ENCODE measurements at regions not wholly inside any gene's neighbourhood (a gene's known extent, or its start where the extent isn't known, plus 50 kb on each side); places are given as distances from the start of the nearest gene placed in this dataset.

GRCh38 chr11:92811341-92811740 lies 158.1 kb upstream of the MTNR1B start:
- no peak for DNase-seq

DNA sequence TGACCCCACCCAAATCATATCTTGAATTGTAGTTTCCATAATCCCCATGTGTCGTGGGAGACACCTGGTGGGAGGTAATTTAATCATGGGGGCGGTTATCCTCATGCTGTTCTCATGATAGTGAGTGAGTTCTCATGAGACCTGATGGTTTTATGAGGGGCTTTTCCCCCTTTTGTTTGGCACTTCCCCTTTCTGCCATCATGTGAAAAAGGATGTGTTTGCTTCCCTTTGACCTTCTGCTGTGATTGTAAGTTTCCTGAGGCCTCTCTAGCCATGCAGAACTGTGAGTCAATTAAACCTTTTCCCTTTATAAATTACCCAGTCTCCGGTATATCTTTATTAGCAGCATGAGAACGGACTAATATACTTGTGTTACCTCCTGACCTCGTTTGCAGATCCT lies 156.6 kb upstream of the MTNR1B start:
- no peak for DNase-seq

GRCh38 chr11:92819830-92820229 lies 149.6 kb upstream of the MTNR1B start:
- DNase-seq: no peak

DNA sequence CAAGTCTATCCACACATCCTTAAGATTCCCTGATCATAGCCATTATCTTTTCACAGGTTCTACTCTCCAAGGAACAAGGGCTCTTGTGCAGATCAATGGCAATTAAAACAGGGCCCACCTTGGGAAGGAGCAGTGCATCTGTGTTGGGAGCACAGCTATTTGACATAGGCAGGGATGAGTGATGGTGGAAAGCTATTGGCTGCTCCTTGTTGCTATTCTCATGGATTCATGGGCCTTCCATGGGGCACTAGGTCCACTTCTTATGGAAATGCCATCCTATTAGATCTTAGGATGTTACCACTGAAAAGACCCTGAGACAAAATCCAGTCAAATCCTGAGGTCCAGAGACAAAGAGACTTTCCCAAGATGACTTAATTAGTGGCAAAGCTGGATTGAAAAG lies 148.6 kb upstream of the MTNR1B start:
- no peak for DNase-seq

GRCh38 chr11:92822410-92822809 lies 147.0 kb upstream of the MTNR1B start:
- DNase-seq: no peak

DNA sequence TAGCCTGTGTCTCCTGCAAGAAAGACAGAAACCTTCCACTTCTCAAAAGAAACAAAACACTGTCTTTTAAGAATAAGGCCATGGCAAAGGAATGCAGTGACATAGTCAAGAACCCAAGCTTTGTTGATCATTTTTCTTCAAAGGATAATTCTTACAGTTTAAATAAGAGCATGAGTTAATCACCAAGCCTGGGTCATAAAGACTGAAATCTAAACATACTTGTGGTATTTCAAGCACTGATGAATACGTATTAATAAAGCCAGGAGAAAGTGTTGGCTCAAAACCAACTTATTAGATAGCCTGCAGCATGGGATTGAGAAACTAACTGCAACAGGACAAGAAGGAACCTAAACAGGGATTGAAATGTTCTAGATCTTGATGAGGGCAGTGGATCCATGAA lies 143.3 kb upstream of the MTNR1B start:
- no peak for DNase-seq

GRCh38 chr11:92826603-92827002 lies 142.8 kb upstream of the MTNR1B start:
- no peak for DNase-seq

- no peak for DNase-seq
Measured at GRCh38 chr11:92827132-92827531, 142.3 kb upstream of the MTNR1B start.

GRCh38 chr11:92828556-92828955 lies 140.9 kb upstream of the MTNR1B start:
- peak; percentile 22 for DNase-seq

DNA sequence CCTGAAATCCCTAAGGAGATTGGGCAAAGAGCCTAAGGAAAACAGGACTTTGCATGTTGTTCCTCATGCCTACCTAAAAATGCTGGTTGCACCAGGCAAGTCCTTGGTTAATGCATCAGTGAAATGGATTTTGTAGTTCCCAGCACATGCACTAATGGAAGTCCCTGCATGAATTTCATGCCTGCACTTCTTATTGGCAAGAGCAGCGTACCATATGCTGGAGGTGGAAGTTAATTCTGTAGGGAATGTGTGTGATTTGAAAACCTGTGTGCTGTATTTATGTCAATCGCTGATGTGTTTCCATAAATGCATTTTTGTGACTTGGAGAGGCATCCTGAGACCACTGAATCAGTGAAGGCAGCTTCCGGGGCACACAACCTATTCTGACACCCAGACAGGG lies 140.3 kb upstream of the MTNR1B start:
- no peak for DNase-seq

- DNase-seq: no peak
Measured at GRCh38 chr11:92829671-92830070, 139.8 kb upstream of the MTNR1B start.

- no peak for DNase-seq
Measured at GRCh38 chr11:92830377-92831155, 138.9 kb upstream of the MTNR1B start.

- DNase-seq: no peak
Measured at GRCh38 chr11:92834296-92835020, 135.0 kb upstream of the MTNR1B start.

DNA sequence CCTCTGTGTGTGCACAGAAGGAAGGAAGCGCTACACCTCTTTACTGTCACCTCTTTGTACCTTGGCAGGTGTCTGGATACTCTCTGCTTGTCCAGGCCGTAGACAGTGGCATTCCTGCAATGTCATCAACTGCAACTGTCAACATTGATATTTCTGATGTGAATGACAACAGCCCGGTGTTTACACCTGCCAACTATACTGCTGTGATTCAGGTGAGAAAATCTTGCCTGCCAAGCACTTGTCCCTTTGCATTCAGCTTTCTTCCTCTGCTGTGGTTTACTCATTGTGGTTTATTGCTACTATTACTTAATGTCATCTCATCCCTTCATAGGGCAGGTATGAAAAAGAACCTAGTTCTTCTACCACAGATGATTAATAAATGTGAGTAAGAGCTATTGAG lies 131.9 kb upstream of the MTNR1B start:
- no peak for DNase-seq

GRCh38 chr11:92838759-92839310 lies 130.6 kb upstream of the MTNR1B start:
- DNase-seq: peak; percentile 78

- DNase-seq: no peak
Measured at GRCh38 chr11:92839450-92839849, 130.0 kb upstream of the MTNR1B start.

GRCh38 chr11:92841719-92842118 lies 127.7 kb upstream of the MTNR1B start:
- DNase-seq: no peak

DNA sequence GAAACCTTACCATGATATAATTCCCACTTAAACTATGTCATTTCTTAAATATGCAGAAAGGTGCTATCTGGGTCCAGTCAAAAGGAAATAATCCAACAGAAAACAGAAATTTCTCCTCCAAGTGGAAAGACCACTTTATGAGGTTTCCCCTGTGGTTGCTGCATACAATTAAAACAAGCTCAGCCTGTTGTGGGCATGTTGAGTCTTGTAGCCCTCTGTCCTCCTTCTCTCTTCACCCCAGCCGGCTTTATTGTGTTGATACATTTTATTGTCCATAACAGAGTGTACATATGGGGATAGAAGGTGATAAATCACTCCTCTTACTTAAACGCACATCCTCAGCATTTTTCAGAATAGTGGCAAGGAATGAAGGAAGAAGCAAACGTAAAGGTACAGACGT lies 126.0 kb upstream of the MTNR1B start:
- peak; percentile 67 for DNase-seq

DNA sequence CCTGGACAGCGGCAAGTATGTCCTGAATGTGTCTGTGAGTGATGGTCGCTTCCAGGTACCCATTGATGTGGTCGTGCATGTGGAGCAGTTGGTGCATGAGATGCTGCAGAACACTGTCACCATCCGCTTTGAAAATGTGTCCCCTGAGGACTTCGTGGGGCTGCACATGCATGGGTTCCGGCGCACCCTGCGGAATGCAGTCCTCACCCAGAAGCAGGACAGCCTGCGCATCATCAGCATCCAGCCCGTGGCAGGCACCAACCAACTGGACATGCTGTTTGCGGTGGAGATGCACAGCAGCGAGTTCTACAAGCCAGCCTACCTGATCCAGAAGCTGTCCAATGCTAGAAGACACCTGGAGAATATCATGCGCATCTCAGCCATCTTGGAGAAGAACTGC lies 125.3 kb upstream of the MTNR1B start:
- no peak for DNase-seq

- DNase-seq: no peak
Measured at GRCh38 chr11:92845390-92845789, 124.1 kb upstream of the MTNR1B start.

- peak; percentile 47 for DNase-seq
Measured at GRCh38 chr11:92845805-92846204, 123.6 kb upstream of the MTNR1B start.

DNA sequence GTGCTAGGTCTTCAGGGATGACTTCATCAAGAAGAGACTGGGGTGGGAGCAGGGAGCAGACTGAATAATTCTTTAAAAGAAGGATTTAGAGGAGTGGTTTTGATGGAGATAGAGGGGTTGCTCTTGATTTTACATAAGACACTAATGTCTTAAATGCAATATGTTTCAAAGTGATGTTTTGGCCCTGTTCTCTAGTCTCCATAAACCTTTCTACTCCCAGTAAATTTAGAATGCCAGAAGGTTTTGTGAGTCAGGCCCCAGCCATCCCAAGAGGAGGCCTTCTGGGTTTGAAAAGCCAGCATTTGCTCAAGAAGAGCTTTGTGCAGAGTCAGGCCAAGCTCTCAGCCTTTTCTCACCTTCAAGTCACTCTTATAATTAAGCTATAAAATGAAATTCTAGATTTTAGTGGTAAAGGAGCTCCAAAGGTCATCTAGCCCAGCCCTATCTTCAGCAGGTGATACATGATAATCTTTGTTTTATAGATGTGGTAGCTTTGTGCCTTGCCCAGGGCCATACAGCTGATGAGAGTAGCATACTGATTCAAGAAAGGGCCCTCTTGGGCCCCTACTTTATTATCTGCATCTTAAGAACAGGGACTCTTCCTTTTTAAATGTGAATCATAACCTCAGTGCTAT lies 122.8 kb upstream of the MTNR1B start:
- no peak for DNase-seq

- no peak for DNase-seq
Measured at GRCh38 chr11:92848578-92848977, 120.9 kb upstream of the MTNR1B start.

Data from NCI-H146 (cell line).